ENCODE measurements at regions not wholly inside any gene's neighbourhood (a gene's known extent, or its start where the extent isn't known, plus 50 kb on each side); places are given as distances from the start of the nearest gene placed in this dataset.

DNA sequence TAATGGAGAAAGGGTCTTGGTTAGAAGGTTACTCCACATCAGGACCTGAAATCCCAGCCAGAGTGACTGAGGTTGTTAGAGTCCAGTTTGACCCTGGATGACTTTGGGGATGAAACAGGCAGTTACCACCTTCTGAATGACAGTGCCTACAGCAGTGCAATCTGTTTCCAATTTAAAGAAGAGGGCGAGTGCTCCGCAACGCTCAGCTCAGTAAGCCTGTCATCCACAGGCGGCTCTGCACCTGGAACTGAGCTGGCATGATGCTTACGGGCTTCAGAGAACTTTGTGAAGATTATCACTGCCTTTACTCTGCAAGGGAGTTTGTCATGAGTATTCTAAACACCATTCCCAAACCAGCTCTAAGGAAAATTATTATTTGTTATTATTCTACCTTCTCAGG lies 127.7 kb upstream of the SLC24A5 start:
- TF ChIP-seq, protein P1, sequence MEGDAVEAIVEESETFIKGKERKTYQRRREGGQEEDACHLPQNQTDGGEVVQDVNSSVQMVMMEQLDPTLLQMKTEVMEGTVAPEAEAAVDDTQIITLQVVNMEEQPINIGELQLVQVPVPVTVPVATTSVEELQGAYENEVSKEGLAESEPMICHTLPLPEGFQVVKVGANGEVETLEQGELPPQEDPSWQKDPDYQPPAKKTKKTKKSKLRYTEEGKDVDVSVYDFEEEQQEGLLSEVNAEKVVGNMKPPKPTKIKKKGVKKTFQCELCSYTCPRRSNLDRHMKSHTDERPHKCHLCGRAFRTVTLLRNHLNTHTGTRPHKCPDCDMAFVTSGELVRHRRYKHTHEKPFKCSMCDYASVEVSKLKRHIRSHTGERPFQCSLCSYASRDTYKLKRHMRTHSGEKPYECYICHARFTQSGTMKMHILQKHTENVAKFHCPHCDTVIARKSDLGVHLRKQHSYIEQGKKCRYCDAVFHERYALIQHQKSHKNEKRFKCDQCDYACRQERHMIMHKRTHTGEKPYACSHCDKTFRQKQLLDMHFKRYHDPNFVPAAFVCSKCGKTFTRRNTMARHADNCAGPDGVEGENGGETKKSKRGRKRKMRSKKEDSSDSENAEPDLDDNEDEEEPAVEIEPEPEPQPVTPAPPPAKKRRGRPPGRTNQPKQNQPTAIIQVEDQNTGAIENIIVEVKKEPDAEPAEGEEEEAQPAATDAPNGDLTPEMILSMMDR (IDR thresholded peaks at IDR 0.05; ENCODE audit: control insufficient read depth, extremely low read depth, insufficient read depth) = no peak
- no peak overlapping the region for H3K4me3 ChIP-seq (ENCODE audit: low read depth, low read length)
- DNase-seq (ENCODE audit: low read depth) = no peak

DNA sequence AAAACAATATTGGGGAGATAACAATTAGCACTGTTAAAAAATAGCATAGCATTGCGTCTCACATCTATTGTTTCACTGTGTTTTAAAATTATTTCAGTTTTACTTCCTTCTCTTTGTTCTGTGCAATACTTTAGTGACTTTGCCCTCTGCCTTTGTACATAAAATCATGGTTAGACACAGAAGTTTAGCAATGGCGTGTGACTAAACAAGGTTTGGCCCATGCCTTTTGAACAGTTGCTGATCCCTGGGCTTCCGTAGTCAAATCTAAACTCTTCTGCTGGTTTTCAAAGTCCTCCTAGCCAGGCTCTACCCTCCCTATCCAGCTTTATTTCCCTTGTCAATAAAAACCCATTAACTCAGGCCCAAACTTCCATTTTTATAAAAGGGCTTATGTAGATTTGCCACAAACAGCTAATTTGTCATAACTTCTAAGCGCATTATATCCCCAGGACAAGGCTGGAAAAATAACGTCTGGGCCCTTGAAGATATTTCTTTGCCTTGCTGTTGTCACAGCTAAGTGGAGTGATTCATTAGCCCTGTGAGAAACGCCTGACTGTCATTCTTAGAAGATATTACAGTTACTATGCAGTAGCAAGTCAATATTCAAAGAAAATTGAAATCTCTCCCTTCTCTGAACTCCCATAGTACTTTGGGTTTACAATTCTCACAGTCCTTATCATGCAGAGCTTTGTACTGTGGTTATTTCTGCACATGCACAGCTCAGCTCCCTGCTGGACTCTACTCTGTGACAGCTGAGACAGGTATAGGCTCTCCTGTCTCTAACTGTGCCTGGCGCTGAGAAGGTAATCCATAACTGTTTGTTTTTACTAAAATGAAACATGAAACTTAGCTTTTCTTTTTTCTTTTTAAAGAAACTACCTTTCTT lies 123.4 kb upstream of the SLC24A5 start:
- no peak for DNase-seq (ENCODE audit: low read depth)
- H3K4me3 ChIP-seq (ENCODE audit: low read depth, low read length) = no peak overlapping the region
- TF ChIP-seq, protein P1 (IDR thresholded peaks at IDR 0.05; ENCODE audit: control insufficient read depth, extremely low read depth, insufficient read depth) = no peak

DNA sequence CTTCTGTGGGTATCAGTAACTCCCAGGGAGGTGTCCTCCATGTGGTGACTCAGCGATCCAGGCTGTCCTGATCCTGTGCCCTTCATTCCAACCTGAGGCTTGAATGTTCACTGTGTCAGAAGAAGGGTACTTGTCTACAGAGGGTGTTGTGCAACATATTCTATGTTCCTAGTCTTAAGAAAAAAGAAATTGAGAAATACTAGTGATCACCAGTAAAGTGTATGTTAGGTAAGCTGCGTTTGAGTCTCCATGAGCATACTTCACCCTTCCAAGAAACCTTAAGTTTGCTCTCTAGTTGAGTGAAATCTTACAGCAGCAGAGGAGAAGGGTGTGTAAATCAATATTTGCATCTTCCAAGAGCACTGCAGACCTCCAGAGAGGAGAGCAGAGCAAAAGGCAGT lies 122.2 kb upstream of the SLC24A5 start:
- TF ChIP-seq, protein P1 (IDR thresholded peaks at IDR 0.05; ENCODE audit: control insufficient read depth, extremely low read depth, insufficient read depth) = no peak
- no peak for DNase-seq (ENCODE audit: low read depth)
- H3K4me3 ChIP-seq (ENCODE audit: low read depth, low read length) = no peak overlapping the region

DNA sequence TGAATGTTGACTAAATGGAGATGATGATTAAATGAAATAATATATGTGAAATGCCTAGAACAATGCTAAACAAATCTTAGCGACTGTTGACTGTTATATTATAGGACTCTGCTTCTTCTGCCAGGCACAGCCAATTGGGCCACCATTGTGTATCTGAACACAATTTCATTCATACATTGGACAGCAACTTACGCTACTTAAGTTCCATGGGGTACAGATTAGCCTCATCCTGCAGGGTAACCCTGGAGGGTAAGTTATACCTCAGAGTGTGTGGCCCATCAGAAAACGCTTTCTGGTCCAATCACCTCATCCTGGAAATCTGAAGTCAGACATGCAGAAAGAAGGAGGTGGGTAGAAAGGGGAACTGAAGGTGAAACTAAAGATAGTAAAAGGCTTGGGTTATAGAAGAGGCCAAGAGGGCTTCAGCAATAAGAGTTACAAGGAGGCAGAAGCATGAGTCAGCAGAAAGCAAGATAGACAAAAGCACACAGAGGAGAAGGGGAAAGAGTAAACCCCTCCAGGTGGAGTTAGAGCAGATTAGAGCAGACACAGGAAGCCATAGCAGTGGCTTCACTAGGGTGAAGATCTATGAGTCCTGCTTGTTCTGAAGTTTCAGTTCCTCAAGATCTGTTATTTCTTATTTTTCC lies 119.3 kb upstream of the SLC24A5 start:
- H3K4me3 ChIP-seq (ENCODE audit: low read depth, low read length) = no peak overlapping the region
- TF ChIP-seq, protein P1 (IDR thresholded peaks at IDR 0.05; ENCODE audit: control insufficient read depth, extremely low read depth, insufficient read depth) = no peak
- DNase-seq (ENCODE audit: low read depth) = no peak

DNA sequence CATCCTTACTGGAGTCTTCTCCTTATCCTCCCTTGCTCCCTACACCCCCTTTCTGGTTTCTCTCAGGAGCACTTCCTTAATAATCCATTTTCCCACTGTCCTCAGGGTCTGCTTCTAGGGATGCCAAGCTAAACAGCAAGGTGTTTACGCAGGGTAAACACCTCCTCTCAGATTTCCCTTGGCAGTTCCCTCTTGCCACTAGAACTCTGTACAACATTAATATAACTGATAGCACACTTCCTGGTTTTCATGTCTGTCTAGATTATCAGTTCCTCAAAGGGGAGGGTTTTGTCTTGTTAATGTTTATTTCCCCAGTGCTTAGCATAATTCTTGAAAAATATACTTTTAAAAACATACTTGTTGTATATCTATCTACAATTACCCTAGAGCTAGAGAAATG lies 118.0 kb upstream of the SLC24A5 start:
- TF ChIP-seq, protein P1 (IDR thresholded peaks at IDR 0.05; ENCODE audit: control insufficient read depth, extremely low read depth, insufficient read depth) = no peak
- no peak overlapping the region for H3K4me3 ChIP-seq (ENCODE audit: low read depth, low read length)
- peak; percentile 81 for DNase-seq (ENCODE audit: low read depth)

DNA sequence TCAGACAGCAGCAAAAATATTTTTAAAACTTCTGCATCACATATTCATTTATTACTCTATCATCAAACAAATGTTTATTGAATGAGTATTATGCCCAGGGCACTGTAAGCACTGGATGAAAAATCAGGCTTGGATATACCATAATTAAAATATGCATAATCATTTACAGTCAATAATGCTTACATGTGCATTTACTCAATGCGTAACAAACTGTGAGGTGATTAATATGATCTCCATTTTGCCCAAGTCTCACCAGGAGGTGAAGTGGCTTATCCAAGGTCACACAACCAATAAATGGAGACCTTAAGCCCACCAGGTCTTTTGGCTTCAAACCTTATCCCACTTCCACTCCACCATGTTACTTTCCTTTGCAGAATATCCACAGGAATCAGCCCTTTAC lies 117.3 kb upstream of the SLC24A5 start:
- H3K4me3 ChIP-seq (ENCODE audit: low read depth, low read length) = no peak overlapping the region
- TF ChIP-seq, protein P1 (IDR thresholded peaks at IDR 0.05; ENCODE audit: control insufficient read depth, extremely low read depth, insufficient read depth) = no peak
- DNase-seq (ENCODE audit: low read depth) = no peak
